ENCODE measurements at regions not wholly inside any gene's neighbourhood (a gene's known extent, or its start where the extent isn't known, plus 50 kb on each side); places are given as distances from the start of the nearest gene placed in this dataset.

- TF ChIP-seq CTCF (IDR thresholded peaks at IDR 0.05) = no peak
- TF ChIP-seq POLR2A (IDR thresholded peaks at IDR 0.05) = no peak
- TF ChIP-seq POLR2AphosphoS5 (IDR thresholded peaks at IDR 0.05) = no peak
- TF ChIP-seq EP300 (IDR thresholded peaks at IDR 0.05; ENCODE audit: low read depth) = no peak
Observed at GRCh38 chr11:41609511-41609910, 150.1 kb upstream of the LRRC4C start.

Measured in transverse colon (tissue), 4 donors.